ENCODE measurements at regions not wholly inside any gene's neighbourhood (a gene's known extent, or its start where the extent isn't known, plus 50 kb on each side); places are given as distances from the start of the nearest gene placed in this dataset.

- TF ChIP-seq CTCF (IDR thresholded peaks at IDR 0.05; ENCODE audit: low read depth, low read length, missing control alignments): no peak
- no peak overlapping the region for H3K4me3 ChIP-seq (ENCODE audit: low read depth, low read length)
These were observed 339.0 kb downstream of the GABRB3 start for GRCh38 chr15:26433818-26434217.

GRCh38 chr15:26433060-26433459 lies 339.8 kb downstream of the GABRB3 start:
- no peak for TF ChIP-seq CTCF (IDR thresholded peaks at IDR 0.05; ENCODE audit: low read depth, low read length, missing control alignments)
- no peak overlapping the region for H3K4me3 ChIP-seq (ENCODE audit: low read depth, low read length)
- no peak for DNase-seq (ENCODE audit: low read depth)

More at GRCh38 chr15:26433818-26434217, 339.0 kb downstream of the GABRB3 start:
- no peak for DNase-seq (ENCODE audit: low read depth)

GRCh38 chr15:26421065-26421464 lies 351.8 kb downstream of the GABRB3 start:
- TF ChIP-seq CTCF (IDR thresholded peaks at IDR 0.05; ENCODE audit: low read depth, low read length, missing control alignments): no peak
- no peak for DNase-seq (ENCODE audit: low read depth)
- H3K4me3 ChIP-seq (ENCODE audit: low read depth, low read length): no peak overlapping the region

- no peak for DNase-seq (ENCODE audit: low read depth)
- H3K4me3 ChIP-seq (ENCODE audit: low read depth, low read length): no peak overlapping the region
- no peak for TF ChIP-seq CTCF (IDR thresholded peaks at IDR 0.05; ENCODE audit: low read depth, low read length, missing control alignments)
These were observed 377.2 kb downstream of the GABRB3 start for GRCh38 chr15:26395624-26396023.

- DNase-seq (ENCODE audit: low read depth): no peak
- no peak overlapping the region for H3K4me3 ChIP-seq (ENCODE audit: low read depth, low read length)
- TF ChIP-seq CTCF (IDR thresholded peaks at IDR 0.05; ENCODE audit: low read depth, low read length, missing control alignments): no peak
These were observed 378.1 kb downstream of the GABRB3 start for GRCh38 chr15:26394801-26395200.

- H3K4me3 ChIP-seq (ENCODE audit: low read depth, low read length): no peak overlapping the region
- no peak for DNase-seq (ENCODE audit: low read depth)
- TF ChIP-seq CTCF (IDR thresholded peaks at IDR 0.05; ENCODE audit: low read depth, low read length, missing control alignments): no peak
These were observed 379.9 kb downstream of the GABRB3 start for GRCh38 chr15:26392956-26393355.

- no peak for TF ChIP-seq CTCF (IDR thresholded peaks at IDR 0.05; ENCODE audit: low read depth, low read length, missing control alignments)
- no peak overlapping the region for H3K4me3 ChIP-seq (ENCODE audit: low read depth, low read length)
- DNase-seq (ENCODE audit: low read depth): no peak
These were observed 381.2 kb downstream of the GABRB3 start for GRCh38 chr15:26391567-26392194.

All from GM12864 (cell line).